ENCODE measurements at regions not wholly inside any gene's neighbourhood (a gene's known extent, or its start where the extent isn't known, plus 50 kb on each side); places are given as distances from the start of the nearest gene placed in this dataset.

GRCh38 chr13:21771075-21771474 lies 100.2 kb downstream of the FGF9 start:
- Histone ChIP-seq H3K9me1 (ENCODE audit: control insufficient read depth, insufficient read depth, low read length) (no peaks in the 10 kb centered on the region), H3K9ac (ENCODE audit: insufficient read depth in 1 of 2, low read depth in 2 of 2, low read length in 2 of 2) (no peak overlapping the region), H3K27ac (ENCODE audit: extremely low read depth, low read depth, low read length) (no peak overlapping the region), H3K4me2 (ENCODE audit: insufficient read depth, low read length) (no peak overlapping the region), H3K27me3 (ENCODE audit: control insufficient read depth in 2 of 2, insufficient read depth in 2 of 2, low read length in 2 of 2) (no peaks in the 10 kb centered on the region; a peak in 1 of 5 replicates), H3K79me2 (ENCODE audit: control insufficient read depth, insufficient read depth, low read length) (no peaks in the 10 kb centered on the region), H3K9me3 (replicated peaks; ENCODE audit: control insufficient read depth, insufficient read depth, low read depth, low read length) (no peaks in the 10 kb centered on the region), H3K4me1 (replicated peaks in 1 of 2; ENCODE audit: control insufficient read depth in 2 of 2, insufficient read depth in 2 of 2, low read length in 2 of 2) (no peaks in the 10 kb centered on the region), H2AFZ (ENCODE audit: low read depth, low read length) (no peak overlapping the region), H3K36me3 (ENCODE audit: control insufficient read depth, insufficient read depth, low read length) (no peaks in the 10 kb centered on the region), H4K20me1 (replicated peaks; ENCODE audit: control insufficient read depth, insufficient read depth, low read length) (no peaks in the 10 kb centered on the region), H3K4me3 (no peak overlapping the region)
- DNase-seq (ENCODE audit: extremely low read depth in 1 of 4, low spot score in 3 of 4) (no peak), FAIRE-seq (no peak), ATAC-seq (no peak)
- no peak for TF ChIP-seq PATZ1 (CRISPR knock-in tag; IDR thresholded peaks at IDR 0.05; ENCODE audit: borderline replicate concordance)
- no peak for TF ChIP-seq ZBTB9 (CRISPR knock-in tag; IDR thresholded peaks at IDR 0.05)
- no peak for TF ChIP-seq CEBPG (CRISPR knock-in tag; IDR thresholded peaks at IDR 0.05)
- peak in 1 of 2 experiments; percentile 57; a peak in 2 of 4 replicates for TF ChIP-seq CEBPG (tag; conservative IDR thresholded peaks at IDR 0.05 in 1 of 2, IDR thresholded peaks at IDR 0.05 in 1 of 2)
- peak; percentile 45; the same call in 1 of the 2 replicates for TF ChIP-seq CEBPB (tag; IDR thresholded peaks at IDR 0.05)
- ChIA-PET POLR2A (interaction anchor here (0.5 to 0.7 kb wide), 2 partner anchors 18 to 339 kb away, joined by 3 read pairs; no protein-coding TSS in a partner anchor), CTCF (ENCODE audit: low intra/inter-chr PET ratio) (no interaction called here)
- BruUV-seq (replicated peaks) = no TSS peak
- in situ Hi-C loops (cut with MboI) = no loop called here
- intact Hi-C loops (cut with micrococcal nuclease) = no loop called here
- 0% methylated on average over 1 of the region's 1 CpG for WGBS (ENCODE audit: insufficient coverage, low coverage, missing lambda C conversion rate)
